Hepatocyte (in vitro differentiated cells): ENCODE measurements at regions not wholly inside any gene's neighbourhood (a gene's known extent, or its start where the extent isn't known, plus 50 kb on each side); places are given as distances from the start of the nearest gene placed in this dataset.

Source experiments
- CTCF ChIP-seq: fragments of 200-600 bp; sonication (generic); IDR thresholded peaks from 2 replicates; pipeline ENCODE4 v1.5.1; 2016; ENCODE audit warnings: antibody characterized with exemption, mild to moderate bottlenecking; ENCODE audit not compliant: poor library complexity
- EZH2 ChIP-seq: fragments of 200-600 bp; sonication (generic); IDR thresholded peaks from 2 replicates; pipeline ENCODE4 v1.6.1; 2016; ENCODE audit warnings: antibody characterized with exemption, mild to moderate bottlenecking, borderline replicate concordance

- no peak for TF ChIP-seq CTCF
- TF ChIP-seq EZH2 = no peak
Observed at GRCh38 chr5:51544031-51544785, 161.0 kb downstream of the ISL1 start.
